LHCN-M2 (cell line): ENCODE measurements at regions not wholly inside any gene's neighbourhood (a gene's known extent, or its start where the extent isn't known, plus 50 kb on each side); places are given as distances from the start of the nearest gene placed in this dataset.
A peak's percentile ranks its signal among the peaks of the same experiment; 100 is the strongest.
"Not testable (repeated sequence)": the region's sequence is repeated elsewhere in the genome, so short reads cannot be mapped to it uniquely, and the experiment has no call there.

Experiments used
- DNase-seq: peaks from one replicate; pipeline ENCODE4 v3.0.0-alpha.2; 2012; ENCODE audit warnings: low read depth

GRCh38 chr18:60892441-60892840 is 440.8 kb upstream of the CDH20 start:
- peak; percentile 46 for DNase-seq

GRCh38 chr18:60892855-60893254 is 440.4 kb upstream of the CDH20 start:
- peak; percentile 70 for DNase-seq

- no peak for DNase-seq
Observed at GRCh38 chr18:60893355-60894097, 439.7 kb upstream of the CDH20 start.

- no peak for DNase-seq
Observed at GRCh38 chr18:60894254-60894945, 438.8 kb upstream of the CDH20 start.

- DNase-seq, result peak; percentile 9
Observed at GRCh38 chr18:60895181-60895580, 438.0 kb upstream of the CDH20 start.

- DNase-seq, result no peak
Observed at GRCh38 chr18:60898111-60898510, 435.1 kb upstream of the CDH20 start.

- no peak for DNase-seq
Observed at GRCh38 chr18:60905699-60906098, 427.5 kb upstream of the CDH20 start.

GRCh38 chr18:60910534-60910933 is 422.7 kb upstream of the CDH20 start:
- peak; percentile 56 for DNase-seq

- DNase-seq, result no peak
Observed at GRCh38 chr18:60911504-60911903, 421.7 kb upstream of the CDH20 start.

GRCh38 chr18:60915160-60915559 is 418.1 kb upstream of the CDH20 start:
- DNase-seq, result no peak

- DNase-seq, result not testable (repeated sequence)
Observed at GRCh38 chr18:60918862-60919261, 414.4 kb upstream of the CDH20 start.

GRCh38 chr18:60925892-60926291 is 407.3 kb upstream of the CDH20 start:
- DNase-seq, result no peak

- DNase-seq, result peak; percentile 75
Observed at GRCh38 chr18:60929966-60930365, 403.3 kb upstream of the CDH20 start.

GRCh38 chr18:60935041-60935910 is 398.0 kb upstream of the CDH20 start:
- DNase-seq, result peak; percentile 73

- DNase-seq, result peak; percentile 7
Observed at GRCh38 chr18:60936101-60936500, 397.1 kb upstream of the CDH20 start.

- no peak for DNase-seq
Observed at GRCh38 chr18:60943297-60943696, 389.9 kb upstream of the CDH20 start.

GRCh38 chr18:60950634-60951033 is 382.6 kb upstream of the CDH20 start:
- no peak for DNase-seq

GRCh38 chr18:60951091-60951490 is 382.1 kb upstream of the CDH20 start:
- no peak for DNase-seq

GRCh38 chr18:60962625-60963024 is 370.6 kb upstream of the CDH20 start:
- DNase-seq, result no peak

- no peak for DNase-seq
Observed at GRCh38 chr18:60965856-60966255, 367.4 kb upstream of the CDH20 start.

- DNase-seq, result no peak
Observed at GRCh38 chr18:60966876-60967275, 366.4 kb upstream of the CDH20 start.

- peak; percentile 64 for DNase-seq
Observed at GRCh38 chr18:60975420-60975819, 357.8 kb upstream of the CDH20 start.
